ENCODE measurements at regions not wholly inside any gene's neighbourhood (a gene's known extent, or its start where the extent isn't known, plus 50 kb on each side); places are given as distances from the start of the nearest gene placed in this dataset.

DNA sequence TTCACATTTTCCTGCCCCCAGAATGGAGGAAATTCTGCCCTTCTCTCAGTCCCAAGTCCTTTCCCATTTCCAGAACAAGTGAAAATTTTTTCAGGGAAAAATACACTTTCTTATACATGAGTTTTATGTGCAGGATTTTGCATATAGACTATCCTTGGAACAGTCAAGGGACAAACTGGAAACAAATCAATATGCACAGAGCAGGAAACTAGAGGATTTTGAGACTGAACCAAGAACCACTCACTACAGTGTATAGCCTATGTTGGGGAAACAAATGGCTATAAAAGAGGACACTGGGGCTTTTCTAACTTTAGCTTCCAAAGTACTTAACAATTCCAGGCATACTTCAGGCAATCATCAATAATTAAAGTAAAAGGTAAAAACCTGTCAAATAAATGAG lies 1036.1 kb upstream of the ARRDC3 start:
- no peaks in the 10 kb centered on the region for H3K36me3 ChIP-seq (ENCODE audit: insufficient read depth, low read length)
- no peaks in the 10 kb centered on the region for H3K4me1 ChIP-seq (ENCODE audit: insufficient read depth, low read length, poor library complexity, severe bottlenecking)
- H2AFZ ChIP-seq (ENCODE audit: low read length) = no peak overlapping the region
- H3K9me2 ChIP-seq (replicated peaks; ENCODE audit: low read depth, low read length) = no peaks in the 10 kb centered on the region
- no peaks in the 10 kb centered on the region for H3K27me3 ChIP-seq (ENCODE audit: insufficient read depth, low read length, poor library complexity, severe bottlenecking)
- H3F3A ChIP-seq (ENCODE audit: low read depth) = no peaks in the 10 kb centered on the region
- H3K4me2 ChIP-seq (ENCODE audit: low read depth, low read length, poor library complexity, severe bottlenecking) = no peak overlapping the region
- H3K4me3 ChIP-seq (ENCODE audit: low read length, poor library complexity, severe bottlenecking) = no peak overlapping the region
- no peaks in the 10 kb centered on the region for H4K20me1 ChIP-seq (ENCODE audit: insufficient read depth, low read length, poor library complexity, severe bottlenecking)
- H3K79me2 ChIP-seq (ENCODE audit: insufficient read depth, low read length) = no peaks in the 10 kb centered on the region
- TF ChIP-seq, protein P1, sequence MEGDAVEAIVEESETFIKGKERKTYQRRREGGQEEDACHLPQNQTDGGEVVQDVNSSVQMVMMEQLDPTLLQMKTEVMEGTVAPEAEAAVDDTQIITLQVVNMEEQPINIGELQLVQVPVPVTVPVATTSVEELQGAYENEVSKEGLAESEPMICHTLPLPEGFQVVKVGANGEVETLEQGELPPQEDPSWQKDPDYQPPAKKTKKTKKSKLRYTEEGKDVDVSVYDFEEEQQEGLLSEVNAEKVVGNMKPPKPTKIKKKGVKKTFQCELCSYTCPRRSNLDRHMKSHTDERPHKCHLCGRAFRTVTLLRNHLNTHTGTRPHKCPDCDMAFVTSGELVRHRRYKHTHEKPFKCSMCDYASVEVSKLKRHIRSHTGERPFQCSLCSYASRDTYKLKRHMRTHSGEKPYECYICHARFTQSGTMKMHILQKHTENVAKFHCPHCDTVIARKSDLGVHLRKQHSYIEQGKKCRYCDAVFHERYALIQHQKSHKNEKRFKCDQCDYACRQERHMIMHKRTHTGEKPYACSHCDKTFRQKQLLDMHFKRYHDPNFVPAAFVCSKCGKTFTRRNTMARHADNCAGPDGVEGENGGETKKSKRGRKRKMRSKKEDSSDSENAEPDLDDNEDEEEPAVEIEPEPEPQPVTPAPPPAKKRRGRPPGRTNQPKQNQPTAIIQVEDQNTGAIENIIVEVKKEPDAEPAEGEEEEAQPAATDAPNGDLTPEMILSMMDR (conservative IDR thresholded peaks at IDR 0.05; ENCODE audit: low read length) = no peak
- no peak for TF ChIP-seq EZH2phosphoT487 (IDR thresholded peaks at IDR 0.05; ENCODE audit: borderline replicate concordance)
- H3K9ac ChIP-seq (ENCODE audit: low read depth, low read length, poor library complexity, severe bottlenecking) = no peak overlapping the region
- no peaks in the 10 kb centered on the region for H3K9me3 ChIP-seq (ENCODE audit: insufficient read depth, low read depth, low read length)

DNA sequence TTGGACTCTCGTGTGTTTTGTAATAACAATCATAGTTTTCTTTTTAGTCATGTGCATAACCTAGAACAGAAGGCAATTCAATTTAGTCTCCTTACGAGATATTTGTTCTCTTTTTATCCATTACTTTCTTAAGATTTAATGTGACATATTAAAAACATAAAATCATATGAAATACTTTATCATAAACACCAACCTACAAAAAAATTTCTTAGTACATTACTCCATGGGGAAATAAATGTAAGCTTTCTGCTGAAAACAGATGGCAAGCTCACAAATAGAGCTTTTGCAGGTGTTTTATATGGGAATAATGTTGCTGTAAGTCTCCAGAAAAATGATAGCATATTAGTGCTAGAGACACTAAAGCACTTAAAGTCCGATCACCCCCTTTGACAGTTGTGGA lies 1035.2 kb upstream of the ARRDC3 start:
- Histone ChIP-seq H3K27me3 (ENCODE audit: insufficient read depth, low read length, poor library complexity, severe bottlenecking) (no peaks in the 10 kb centered on the region), H2AFZ (ENCODE audit: low read length) (no peak overlapping the region), H3K9ac (ENCODE audit: low read depth, low read length, poor library complexity, severe bottlenecking) (no peak overlapping the region), H3K79me2 (ENCODE audit: insufficient read depth, low read length) (no peaks in the 10 kb centered on the region), H3K9me2 (replicated peaks; ENCODE audit: low read depth, low read length) (no peaks in the 10 kb centered on the region), H4K20me1 (ENCODE audit: insufficient read depth, low read length, poor library complexity, severe bottlenecking) (no peaks in the 10 kb centered on the region), H3K4me3 (ENCODE audit: low read length, poor library complexity, severe bottlenecking) (no peak overlapping the region), H3K4me2 (ENCODE audit: low read depth, low read length, poor library complexity, severe bottlenecking) (no peak overlapping the region), H3K9me3 (ENCODE audit: insufficient read depth, low read depth, low read length) (no peaks in the 10 kb centered on the region), H3K4me1 (ENCODE audit: insufficient read depth, low read length, poor library complexity, severe bottlenecking) (no peaks in the 10 kb centered on the region), H3F3A (ENCODE audit: low read depth) (no peaks in the 10 kb centered on the region), H3K36me3 (ENCODE audit: insufficient read depth, low read length) (no peaks in the 10 kb centered on the region)
- TF ChIP-seq EZH2phosphoT487 (IDR thresholded peaks at IDR 0.05; ENCODE audit: borderline replicate concordance) = no peak
- TF ChIP-seq, protein P1 (conservative IDR thresholded peaks at IDR 0.05; ENCODE audit: low read length) = no peak

DNA sequence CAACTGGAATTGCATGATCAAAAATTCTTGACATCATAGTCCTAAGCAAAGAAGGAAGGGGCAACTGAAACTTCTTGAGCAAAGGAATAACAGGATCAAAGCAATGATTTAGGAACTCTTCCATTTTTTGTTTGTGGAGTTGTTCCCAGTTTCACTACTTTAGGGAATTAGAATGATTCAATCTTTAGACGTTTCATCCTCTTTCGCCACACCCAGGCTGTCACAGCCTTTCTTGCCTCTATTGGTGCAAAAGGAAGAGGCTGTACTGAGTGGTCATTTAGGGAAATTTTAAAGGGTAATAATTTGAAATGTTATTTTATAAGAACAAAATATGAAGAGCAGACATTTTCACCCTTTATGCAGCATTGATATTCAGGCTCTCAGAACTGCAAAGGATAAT lies 1026.0 kb upstream of the ARRDC3 start:
- H3K4me1 ChIP-seq (ENCODE audit: insufficient read depth, low read length, poor library complexity, severe bottlenecking) = no peaks in the 10 kb centered on the region
- no peaks in the 10 kb centered on the region for H3K27me3 ChIP-seq (ENCODE audit: insufficient read depth, low read length, poor library complexity, severe bottlenecking)
- no peak overlapping the region for H2AFZ ChIP-seq (ENCODE audit: low read length)
- H3K36me3 ChIP-seq (ENCODE audit: insufficient read depth, low read length) = no peaks in the 10 kb centered on the region
- no peak overlapping the region for H3K4me3 ChIP-seq (ENCODE audit: low read length, poor library complexity, severe bottlenecking)
- H3F3A ChIP-seq (ENCODE audit: low read depth) = no peaks in the 10 kb centered on the region
- TF ChIP-seq EZH2phosphoT487 (IDR thresholded peaks at IDR 0.05; ENCODE audit: borderline replicate concordance) = no peak
- H3K9me2 ChIP-seq (replicated peaks; ENCODE audit: low read depth, low read length) = no peaks in the 10 kb centered on the region
- no peaks in the 10 kb centered on the region for H3K79me2 ChIP-seq (ENCODE audit: insufficient read depth, low read length)
- H4K20me1 ChIP-seq (ENCODE audit: insufficient read depth, low read length, poor library complexity, severe bottlenecking) = no peaks in the 10 kb centered on the region
- no peak overlapping the region for H3K9ac ChIP-seq (ENCODE audit: low read depth, low read length, poor library complexity, severe bottlenecking)
- H3K9me3 ChIP-seq (ENCODE audit: insufficient read depth, low read depth, low read length) = no peaks in the 10 kb centered on the region
- no peak overlapping the region for H3K4me2 ChIP-seq (ENCODE audit: low read depth, low read length, poor library complexity, severe bottlenecking)

DNA sequence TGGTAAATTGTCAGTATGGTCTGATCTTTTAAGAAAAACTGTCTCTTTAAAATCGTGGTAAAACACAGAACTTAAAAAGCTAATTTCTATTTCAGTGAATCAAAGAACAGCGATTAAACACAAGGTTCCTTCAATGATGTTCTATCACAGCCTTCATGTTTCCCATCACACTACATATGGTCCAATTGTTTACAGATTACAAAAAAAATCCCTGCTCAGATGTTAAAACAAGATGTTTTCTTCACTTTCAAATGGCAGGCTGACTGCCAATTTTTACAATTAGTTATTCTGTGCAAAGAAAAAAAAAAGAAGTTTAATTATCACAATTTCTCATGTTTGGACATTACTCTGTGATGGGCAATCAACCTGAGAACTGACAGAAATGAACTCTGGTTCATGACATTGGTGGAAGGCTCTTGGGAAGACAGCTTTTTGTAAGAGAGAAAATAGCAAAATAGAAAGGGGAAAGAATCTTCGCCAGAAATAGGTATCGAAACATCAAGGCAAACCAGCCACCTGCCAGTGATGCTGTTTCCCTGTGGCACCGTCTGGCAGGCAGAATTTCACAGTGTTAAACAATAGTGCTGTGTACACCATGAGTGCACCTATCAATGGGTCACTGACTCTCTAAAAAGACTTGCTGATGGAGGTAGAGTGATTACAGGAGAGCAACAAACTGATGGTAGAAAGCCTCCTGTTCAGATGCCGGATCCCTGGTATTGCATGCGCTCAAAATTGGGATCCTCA lies 1020.0 kb upstream of the ARRDC3 start:
- Histone ChIP-seq H3K36me3 (ENCODE audit: insufficient read depth, low read length) (no peaks in the 10 kb centered on the region), H3K4me2 (ENCODE audit: low read depth, low read length, poor library complexity, severe bottlenecking) (no peak overlapping the region), H3K9ac (ENCODE audit: low read depth, low read length, poor library complexity, severe bottlenecking) (no peak overlapping the region), H3K27me3 (ENCODE audit: insufficient read depth, low read length, poor library complexity, severe bottlenecking) (no peaks in the 10 kb centered on the region), H3K9me2 (replicated peaks; ENCODE audit: low read depth, low read length) (no peaks in the 10 kb centered on the region), H3K4me3 (ENCODE audit: low read length, poor library complexity, severe bottlenecking) (no peak overlapping the region), H2AFZ (ENCODE audit: low read length) (no peak overlapping the region), H3K9me3 (ENCODE audit: insufficient read depth, low read depth, low read length) (no peaks in the 10 kb centered on the region), H3K79me2 (ENCODE audit: insufficient read depth, low read length) (no peaks in the 10 kb centered on the region), H3F3A (ENCODE audit: low read depth) (no peaks in the 10 kb centered on the region), H4K20me1 (ENCODE audit: insufficient read depth, low read length, poor library complexity, severe bottlenecking) (no peaks in the 10 kb centered on the region), H3K4me1 (ENCODE audit: insufficient read depth, low read length, poor library complexity, severe bottlenecking) (no peaks in the 10 kb centered on the region)
- TF ChIP-seq, protein P1 (conservative IDR thresholded peaks at IDR 0.05; ENCODE audit: low read length) = no peak
- no peak for TF ChIP-seq EZH2phosphoT487 (IDR thresholded peaks at IDR 0.05; ENCODE audit: borderline replicate concordance)

All from Loucy (cell line).